Dendritic cell treated with granulocyte-macrophage colony-stimulating factor and Interleukin-4, amounts not matched to agents 40 ng/mL and 50 ng/mL, for 4 days (primary cell): ENCODE measurements at regions not wholly inside any gene's neighbourhood (a gene's known extent, or its start where the extent isn't known, plus 50 kb on each side); places are given as distances from the start of the nearest gene placed in this dataset.
A peak's percentile ranks its signal among the peaks of the same experiment; 100 is the strongest.

ENCODE experiments used
- H3K27ac Mint-ChIP-seq: one replicate; pipeline ENCODE4 v1.8.0; 2022; ENCODE audit warnings: mild to moderate bottlenecking, mixed read lengths
- H3K27me3 Mint-ChIP-seq: one replicate; pipeline ENCODE4 v1.8.0; 2022; ENCODE audit warnings: mild to moderate bottlenecking, mixed read lengths
- H3K36me3 Mint-ChIP-seq: one replicate; pipeline ENCODE4 v1.8.0; 2022; ENCODE audit warnings: low read depth, mixed read lengths
- H3K4me1 Mint-ChIP-seq: one replicate; pipeline ENCODE4 v1.8.0; 2022; ENCODE audit warnings: low read depth, mixed read lengths
- H3K4me3 Mint-ChIP-seq: one replicate; pipeline ENCODE4 v1.8.0; 2022; ENCODE audit warnings: mild to moderate bottlenecking, moderate library complexity, mixed read lengths
- H3K9me3 Mint-ChIP-seq: one replicate; pipeline ENCODE4 v1.8.0; 2022; ENCODE audit warnings: mixed read lengths
- intact Hi-C: fragments of 100-400 bp; cut with micrococcal nuclease; formaldehyde crosslinking; loops from one replicate; pipeline ENCODE4 v1.15.0; 2022

GRCh38 chr16:85309656-85310587 lies 197.7 kb upstream of the CIBAR2 start:
- Mint-ChIP-seq H3K27me3 (peaks cover 43% of the 10 kb centered on the region), H3K4me3 (peak overlapping the region; percentile 9), H3K27ac (peak overlapping the region; percentile 71)

GRCh38 chr16:85310868-85311585 lies 198.8 kb upstream of the CIBAR2 start:
- Mint-ChIP-seq H3K27me3 (peaks cover 45% of the 10 kb centered on the region), H3K27ac (peak overlapping the region; percentile 32), H3K9me3 (no peaks in the 10 kb centered on the region), H3K4me1 (peaks cover 64% of the 10 kb centered on the region), H3K36me3 (no peaks in the 10 kb centered on the region), H3K4me3 (no peak overlapping the region)
- intact Hi-C loops, result no loop called here

More at GRCh38 chr16:85309656-85310587, 197.7 kb upstream of the CIBAR2 start:
- no peaks in the 10 kb centered on the region for H3K9me3 Mint-ChIP-seq
- H3K4me1 Mint-ChIP-seq, result peaks cover 73% of the 10 kb centered on the region
- intact Hi-C loops, result loop anchor here (10.0 kb wide), 1 partner anchor 305 kb away; the partner anchor contains the start of gene GSE1
- H3K36me3 Mint-ChIP-seq, result no peaks in the 10 kb centered on the region

- peaks cover 51% of the 10 kb centered on the region for H3K27me3 Mint-ChIP-seq
- peak overlapping the region; percentile 32 for H3K27ac Mint-ChIP-seq
- H3K4me1 Mint-ChIP-seq, result peaks cover 62% of the 10 kb centered on the region
- no peaks in the 10 kb centered on the region for H3K36me3 Mint-ChIP-seq
- intact Hi-C loops, result no loop called here
- H3K9me3 Mint-ChIP-seq, result no peaks in the 10 kb centered on the region
- H3K4me3 Mint-ChIP-seq, result no peak overlapping the region
Measured at GRCh38 chr16:85311741-85312140, 199.5 kb upstream of the CIBAR2 start.

GRCh38 chr16:85312174-85312573 lies 199.9 kb upstream of the CIBAR2 start:
- intact Hi-C loops, result no loop called here
- Mint-ChIP-seq H3K36me3 (no peaks in the 10 kb centered on the region), H3K9me3 (no peaks in the 10 kb centered on the region), H3K27ac (no peak overlapping the region), H3K4me3 (no peak overlapping the region), H3K4me1 (peaks cover 60% of the 10 kb centered on the region), H3K27me3 (peaks cover 54% of the 10 kb centered on the region)

GRCh38 chr16:85312642-85313525 lies 200.6 kb upstream of the CIBAR2 start:
- no peaks in the 10 kb centered on the region for H3K36me3 Mint-ChIP-seq
- H3K4me1 Mint-ChIP-seq, result peaks cover 53% of the 10 kb centered on the region
- intact Hi-C loops, result no loop called here
- H3K27ac Mint-ChIP-seq, result peak overlapping the region; percentile 31
- H3K4me3 Mint-ChIP-seq, result no peak overlapping the region
- H3K9me3 Mint-ChIP-seq, result no peaks in the 10 kb centered on the region
- peaks cover 56% of the 10 kb centered on the region for H3K27me3 Mint-ChIP-seq

GRCh38 chr16:85313526-85314301 lies 201.4 kb upstream of the CIBAR2 start:
- no peak overlapping the region for H3K4me3 Mint-ChIP-seq
- H3K27me3 Mint-ChIP-seq, result peaks cover 56% of the 10 kb centered on the region
- H3K27ac Mint-ChIP-seq, result peak overlapping the region; percentile 31

GRCh38 chr16:85314512-85314971 lies 202.3 kb upstream of the CIBAR2 start:
- intact Hi-C loops, result no loop called here
- H3K27me3 Mint-ChIP-seq, result peaks cover 52% of the 10 kb centered on the region
- no peak overlapping the region for H3K27ac Mint-ChIP-seq
- H3K36me3 Mint-ChIP-seq, result no peaks in the 10 kb centered on the region
- peaks cover 36% of the 10 kb centered on the region for H3K4me1 Mint-ChIP-seq
- H3K4me3 Mint-ChIP-seq, result no peak overlapping the region
- H3K9me3 Mint-ChIP-seq, result no peaks in the 10 kb centered on the region

More at GRCh38 chr16:85313526-85314301, 201.4 kb upstream of the CIBAR2 start:
- H3K4me1 Mint-ChIP-seq, result peaks cover 44% of the 10 kb centered on the region
- intact Hi-C loops, result no loop called here
- H3K9me3 Mint-ChIP-seq, result no peaks in the 10 kb centered on the region
- no peaks in the 10 kb centered on the region for H3K36me3 Mint-ChIP-seq

- H3K4me1 Mint-ChIP-seq, result peaks cover 27% of the 10 kb centered on the region
- no peaks in the 10 kb centered on the region for H3K36me3 Mint-ChIP-seq
- peaks cover 50% of the 10 kb centered on the region for H3K27me3 Mint-ChIP-seq
- H3K27ac Mint-ChIP-seq, result no peak overlapping the region
- no peak overlapping the region for H3K4me3 Mint-ChIP-seq
- intact Hi-C loops, result no loop called here
- H3K9me3 Mint-ChIP-seq, result no peaks in the 10 kb centered on the region
Measured at GRCh38 chr16:85315866-85316265, 203.6 kb upstream of the CIBAR2 start.

- no peaks in the 10 kb centered on the region for H3K9me3 Mint-ChIP-seq
- intact Hi-C loops, result no loop called here
- no peaks in the 10 kb centered on the region for H3K36me3 Mint-ChIP-seq
- H3K4me1 Mint-ChIP-seq, result peaks cover 21% of the 10 kb centered on the region
- H3K27me3 Mint-ChIP-seq, result peaks cover 46% of the 10 kb centered on the region
- H3K27ac Mint-ChIP-seq, result no peak overlapping the region
- no peak overlapping the region for H3K4me3 Mint-ChIP-seq
Measured at GRCh38 chr16:85316321-85316919, 204.1 kb upstream of the CIBAR2 start.

- no peak overlapping the region for H3K27ac Mint-ChIP-seq
- H3K9me3 Mint-ChIP-seq, result no peaks in the 10 kb centered on the region
- no peak overlapping the region for H3K4me3 Mint-ChIP-seq
- no peaks in the 10 kb centered on the region for H3K36me3 Mint-ChIP-seq
- intact Hi-C loops, result no loop called here
- peaks cover 42% of the 10 kb centered on the region for H3K27me3 Mint-ChIP-seq
- peaks cover 16% of the 10 kb centered on the region for H3K4me1 Mint-ChIP-seq
Measured at GRCh38 chr16:85316944-85317343, 204.7 kb upstream of the CIBAR2 start.

GRCh38 chr16:85317704-85318103 lies 205.4 kb upstream of the CIBAR2 start:
- intact Hi-C loops, result no loop called here
- H3K27me3 Mint-ChIP-seq, result peaks cover 37% of the 10 kb centered on the region
- no peaks in the 10 kb centered on the region for H3K36me3 Mint-ChIP-seq
- no peak overlapping the region for H3K27ac Mint-ChIP-seq
- H3K4me1 Mint-ChIP-seq, result peaks cover 14% of the 10 kb centered on the region
- H3K4me3 Mint-ChIP-seq, result no peak overlapping the region
- H3K9me3 Mint-ChIP-seq, result no peaks in the 10 kb centered on the region

- Mint-ChIP-seq H3K9me3 (no peaks in the 10 kb centered on the region), H3K4me1 (peaks cover 4% of the 10 kb centered on the region), H3K27me3 (peaks cover 35% of the 10 kb centered on the region), H3K4me3 (no peak overlapping the region), H3K27ac (no peak overlapping the region), H3K36me3 (no peaks in the 10 kb centered on the region)
- intact Hi-C loops, result no loop called here
Measured at GRCh38 chr16:85319208-85319983, 207.1 kb upstream of the CIBAR2 start.
